HEK293T (cell line): ENCODE measurements at regions not wholly inside any gene's neighbourhood (a gene's known extent, or its start where the extent isn't known, plus 50 kb on each side); places are given as distances from the start of the nearest gene placed in this dataset.

ENCODE experiments used
- CTCF ChIA-PET: fragments of 350-600 bp; formaldehyde crosslinking; extraction: SDS; loops from one replicate; lab custom pipeline; 2021; ENCODE audit warnings: antibody characterized with exemption, inconsistent platforms; lab: Yijun Ruan, JAX
- POLR2A ChIA-PET: fragments of 350-600 bp; formaldehyde crosslinking; extraction: SDS; loops from one replicate; lab custom pipeline; 2020; ENCODE audit warnings: antibody characterized with exemption, inconsistent platforms; lab: Yijun Ruan, JAX
- DNase-seq: peaks from one replicate; pipeline ENCODE4 v3.0.0; 2012; ENCODE audit warnings: mixed read lengths; ENCODE audit errors: extremely low spot score
- ARNT ChIP-seq: fragments of 450-650 bp; IDR thresholded peaks from 2 replicates; pipeline ENCODE4 v1.6.1; 2017; ENCODE audit warnings: mild to moderate bottlenecking
- BHLHE40 ChIP-seq: fragments of 450-650 bp; IDR thresholded peaks from 2 replicates; pipeline ENCODE4 v1.6.1; 2016; ENCODE audit warnings: mild to moderate bottlenecking, moderate library complexity, borderline replicate concordance
- CTBP1 ChIP-seq: fragments of 450-650 bp; IDR thresholded peaks from 2 replicates; pipeline ENCODE4 v1.6.1; 2016; ENCODE audit warnings: borderline replicate concordance
- ELF4 ChIP-seq: fragments of 450-650 bp; IDR thresholded peaks from 2 replicates; pipeline ENCODE4 v1.6.1; 2017; ENCODE audit warnings: antibody characterized with exemption
- FOXA1 ChIP-seq: fragments of 450-650 bp; IDR thresholded peaks from 2 replicates; pipeline ENCODE4 v1.6.1; 2016; ENCODE audit warnings: mild to moderate bottlenecking
- FOXK2 ChIP-seq: fragments of 450-650 bp; IDR thresholded peaks from 2 replicates; pipeline ENCODE4 v1.6.1; 2016; ENCODE audit warnings: mild to moderate bottlenecking
- FOXM1 ChIP-seq: fragments of 450-650 bp; IDR thresholded peaks from 2 replicates; pipeline ENCODE4 v1.6.1; 2017; ENCODE audit warnings: mild to moderate bottlenecking, borderline replicate concordance
- HDGF ChIP-seq: fragments of 450-650 bp; IDR thresholded peaks from 2 replicates; pipeline ENCODE4 v1.6.1; 2017; ENCODE audit warnings: antibody characterized with exemption, borderline replicate concordance
- L3MBTL2 ChIP-seq: fragments of 450-650 bp; conservative IDR thresholded peaks from 2 replicates; pipeline ENCODE4 v1.6.1; 2016; ENCODE audit warnings: mild to moderate bottlenecking
- LEF1 ChIP-seq: fragments of 450-650 bp; IDR thresholded peaks from 2 replicates; pipeline ENCODE4 v1.6.1; 2017; ENCODE audit warnings: mild to moderate bottlenecking, borderline replicate concordance
- NFRKB ChIP-seq: fragments of 450-650 bp; IDR thresholded peaks from 2 replicates; pipeline ENCODE4 v1.6.1; 2016; ENCODE audit warnings: mild to moderate bottlenecking, moderate library complexity
- SP1 ChIP-seq: fragments of 450-650 bp; IDR thresholded peaks from 2 replicates; pipeline ENCODE4 v1.6.1; 2017
- SUZ12 ChIP-seq: fragments of 450-650 bp; IDR thresholded peaks from 2 replicates; pipeline ENCODE4 v1.6.1; 2016; ENCODE audit warnings: mild to moderate bottlenecking
- TARDBP ChIP-seq: fragments of 450-650 bp; IDR thresholded peaks from 2 replicates; pipeline ENCODE4 v1.6.1; 2016
- ZNF384 ChIP-seq: fragments of 450-650 bp; IDR thresholded peaks from 2 replicates; pipeline ENCODE4 v1.6.1; 2016
- TF ChIP-seq, protein P1 (sequence below): fragments of 450-650 bp; IDR thresholded peaks from 2 replicates; pipeline ENCODE4 v1.6.1; 2016

DNA sequence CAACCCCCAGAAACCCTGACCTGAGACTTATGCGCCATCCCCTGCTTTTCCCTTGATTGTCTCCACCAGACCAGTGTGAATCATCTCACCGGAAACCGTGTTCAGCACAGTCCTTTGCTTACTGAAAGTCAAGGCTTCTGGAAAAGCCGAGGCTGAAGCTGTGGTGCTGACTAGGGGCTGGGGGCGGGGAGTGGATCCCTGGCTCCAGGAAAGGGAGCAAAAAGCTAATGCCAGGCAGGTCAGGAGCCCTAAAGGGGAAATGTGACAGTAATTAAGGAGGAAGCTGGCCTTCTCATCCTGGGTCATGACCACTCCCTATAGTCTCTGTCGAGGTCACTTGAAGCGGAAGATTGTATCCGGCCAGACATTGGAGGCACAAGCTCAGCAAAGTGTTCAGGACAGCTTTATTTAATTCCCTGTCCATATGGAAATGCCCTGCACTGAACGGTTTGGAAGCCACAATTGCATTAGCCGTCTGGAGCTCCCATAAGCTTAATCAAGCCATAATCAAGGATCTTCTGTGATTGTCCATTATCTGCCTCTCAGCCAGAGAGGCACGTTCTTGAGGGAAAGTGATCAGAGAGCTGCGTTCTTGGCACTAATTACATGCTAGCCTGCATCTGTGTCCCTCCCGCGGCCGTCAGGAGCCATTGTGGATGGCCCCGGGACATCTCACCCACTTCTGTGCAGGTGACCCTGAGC, 403.6 kb downstream of the RRAGC start:
- ChIA-PET CTCF (no interaction called here), POLR2A (interaction anchor here (0.8 kb wide), 1 partner anchor 678 kb away, joined by 3 read pairs; no protein-coding TSS in a partner anchor)
- no peak for DNase-seq
- no peak for TF ChIP-seq ELF4
- no peak for TF ChIP-seq CTBP1
- no peak for TF ChIP-seq SP1
- no peak for TF ChIP-seq FOXA1
- TF ChIP-seq FOXK2: no peak
- TF ChIP-seq TARDBP: no peak
- TF ChIP-seq SUZ12: no peak
- TF ChIP-seq ZNF384: no peak
- no peak for TF ChIP-seq ARNT

DNA sequence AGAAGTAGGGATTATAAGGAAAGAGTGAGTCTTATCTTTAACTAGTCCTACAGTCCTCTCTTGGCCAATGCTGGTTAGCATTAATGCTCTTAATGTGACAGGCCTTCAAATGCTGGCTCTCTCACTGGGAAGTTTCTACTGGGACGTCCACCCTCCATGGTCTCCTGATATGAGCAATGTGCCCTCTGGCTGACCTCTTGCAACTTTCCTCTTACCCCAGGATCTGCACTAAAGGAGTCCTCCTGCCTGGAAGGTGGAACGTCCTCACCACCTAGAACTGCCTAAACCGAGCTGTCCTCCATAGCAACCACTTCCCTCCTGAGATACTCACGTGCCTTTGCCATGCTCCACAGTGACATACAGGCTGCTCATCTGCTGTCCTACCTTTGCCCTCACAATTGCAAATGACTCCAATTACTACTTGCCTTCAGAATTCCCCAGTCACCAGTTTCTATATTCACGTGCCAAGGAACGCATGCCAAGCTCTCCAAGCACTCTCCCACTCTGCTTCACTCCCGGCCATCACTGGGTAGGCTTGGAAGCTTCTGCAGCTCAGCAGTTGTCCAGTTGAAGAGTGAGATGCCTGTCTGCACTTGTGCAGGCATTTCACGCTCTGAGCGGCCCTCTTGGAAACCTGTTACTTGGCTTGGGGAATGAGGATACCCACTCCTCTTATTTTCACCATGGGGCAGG, 404.7 kb downstream of the RRAGC start:
- TF ChIP-seq ELF4 (no peak), FOXA1 (no peak), LEF1 (no peak), CTBP1 (no peak), SUZ12 (no peak)
- TF ChIP-seq, protein P1, sequence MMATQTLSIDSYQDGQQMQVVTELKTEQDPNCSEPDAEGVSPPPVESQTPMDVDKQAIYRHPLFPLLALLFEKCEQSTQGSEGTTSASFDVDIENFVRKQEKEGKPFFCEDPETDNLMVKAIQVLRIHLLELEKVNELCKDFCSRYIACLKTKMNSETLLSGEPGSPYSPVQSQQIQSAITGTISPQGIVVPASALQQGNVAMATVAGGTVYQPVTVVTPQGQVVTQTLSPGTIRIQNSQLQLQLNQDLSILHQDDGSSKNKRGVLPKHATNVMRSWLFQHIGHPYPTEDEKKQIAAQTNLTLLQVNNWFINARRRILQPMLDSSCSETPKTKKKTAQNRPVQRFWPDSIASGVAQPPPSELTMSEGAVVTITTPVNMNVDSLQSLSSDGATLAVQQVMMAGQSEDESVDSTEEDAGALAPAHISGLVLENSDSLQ: no peak
- CTCF ChIA-PET: no interaction called here
- no peak for DNase-seq
- POLR2A ChIA-PET: no interaction called here

DNA sequence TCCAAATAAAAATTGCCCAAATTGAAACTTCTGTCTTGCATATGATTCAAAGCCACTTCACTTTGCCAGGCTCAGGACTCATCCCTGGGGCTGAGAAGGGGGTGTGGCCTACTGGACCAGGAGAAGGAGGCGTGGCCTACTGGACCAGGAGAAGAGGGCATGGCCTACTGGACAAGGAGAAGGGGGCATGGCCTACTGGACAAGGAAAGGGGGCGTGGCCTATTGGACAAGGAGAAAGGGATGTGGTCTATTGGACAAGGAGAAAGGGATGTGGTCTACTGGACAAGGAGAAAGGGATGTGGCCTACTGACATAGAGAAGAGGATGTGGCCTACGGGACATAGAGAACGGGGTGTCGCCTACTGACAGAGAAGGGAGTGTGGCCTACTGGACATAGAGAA, 405.3 kb downstream of the RRAGC start:
- DNase-seq: no peak
- ChIA-PET POLR2A (no interaction called here), CTCF (no interaction called here)
- no peak for TF ChIP-seq TARDBP
- TF ChIP-seq, protein P1: no peak
- TF ChIP-seq LEF1: no peak
- TF ChIP-seq ZNF384: no peak
- no peak for TF ChIP-seq NFRKB
- no peak for TF ChIP-seq BHLHE40
- no peak for TF ChIP-seq CTBP1
- no peak for TF ChIP-seq FOXA1
- no peak for TF ChIP-seq ARNT
- TF ChIP-seq ELF4: no peak
- no peak for TF ChIP-seq FOXK2
- no peak for TF ChIP-seq SP1
- TF ChIP-seq SUZ12: no peak

DNA sequence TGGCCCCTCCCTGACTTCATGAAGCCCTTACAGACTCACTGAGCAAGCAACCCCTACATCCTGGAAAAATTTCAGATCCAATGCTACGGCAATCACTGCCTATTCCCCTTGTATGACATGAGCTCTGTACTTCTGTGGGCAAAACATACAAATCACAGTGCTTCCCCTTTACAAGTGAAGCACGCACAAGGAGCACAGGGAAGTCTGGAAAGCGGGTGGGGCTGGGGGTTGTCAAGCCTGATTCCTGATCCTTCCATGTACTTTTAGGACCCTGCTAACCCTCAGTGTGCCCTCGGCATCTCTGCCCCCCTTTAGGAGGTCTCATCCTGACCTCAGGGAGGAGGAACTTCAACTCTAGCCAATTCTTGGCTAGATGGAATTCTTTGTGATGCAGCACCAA, 405.7 kb upstream of the POU3F1 start:
- TF ChIP-seq FOXM1 (no peak), SUZ12 (no peak), HDGF (no peak), TARDBP (no peak), FOXK2 (no peak)
- TF ChIP-seq, protein P1: no peak
- ChIA-PET POLR2A (no interaction called here), CTCF (no interaction called here)
- DNase-seq: no peak

DNA sequence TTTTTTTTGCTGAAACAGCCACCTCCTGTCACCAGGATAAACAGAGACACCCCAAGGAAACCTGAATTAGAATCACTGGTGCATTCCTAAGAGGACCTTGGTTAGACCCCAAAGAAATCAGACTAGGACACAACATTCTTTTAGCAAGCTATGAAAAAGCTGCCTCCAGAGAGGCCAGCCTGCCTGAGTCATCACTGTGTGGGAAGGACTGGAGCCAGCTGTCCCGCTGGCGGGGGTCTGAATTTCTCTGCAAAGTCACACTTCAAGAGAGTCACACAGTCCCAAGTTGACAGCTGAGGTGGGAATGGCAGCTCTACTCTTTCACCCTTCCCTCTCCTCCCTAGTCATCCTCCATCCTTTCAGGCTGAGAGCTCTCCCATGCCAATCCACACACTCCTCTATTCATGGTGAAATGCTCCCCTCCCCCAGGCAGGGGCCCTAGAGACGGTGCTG, 405.0 kb upstream of the POU3F1 start:
- TF ChIP-seq TARDBP (no peak), ZNF384 (no peak), L3MBTL2 (no peak), ARNT (no peak), FOXM1 (no peak), HDGF (no peak), NFRKB (no peak), BHLHE40 (no peak), SUZ12 (no peak), ELF4 (no peak), FOXK2 (no peak), SP1 (no peak), FOXA1 (no peak), LEF1 (no peak), CTBP1 (no peak)
- CTCF ChIA-PET: no interaction called here
- POLR2A ChIA-PET: no interaction called here
- DNase-seq: no peak

DNA sequence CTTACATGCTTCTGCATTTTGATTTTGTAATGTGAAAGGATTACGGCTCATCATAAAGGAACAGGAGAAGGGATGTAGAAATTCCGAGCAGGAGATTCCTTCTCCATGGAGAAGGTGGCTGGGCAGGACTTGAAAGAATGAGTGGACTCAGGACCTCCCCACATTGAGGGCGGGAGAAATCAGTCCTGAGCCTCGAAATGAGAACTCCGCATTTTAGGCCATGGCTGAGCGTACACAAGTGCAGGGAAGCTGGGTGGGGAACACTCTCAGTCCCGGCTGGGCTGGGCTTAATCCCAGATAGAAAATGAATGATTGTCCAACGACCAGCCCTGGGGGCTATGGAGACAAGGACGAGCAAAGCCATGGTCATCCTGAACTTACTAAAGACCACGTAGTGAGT, 402.3 kb upstream of the POU3F1 start:
- CTCF ChIA-PET: no interaction called here
- POLR2A ChIA-PET: no interaction called here
- no peak for DNase-seq
- TF ChIP-seq SP1 (no peak), LEF1 (no peak), ZNF384 (no peak), SUZ12 (no peak), ELF4 (no peak), FOXA1 (no peak), NFRKB (no peak), FOXK2 (no peak), CTBP1 (no peak), HDGF (no peak), TARDBP (no peak)
- TF ChIP-seq, protein P1: no peak
